ENCODE measurements at regions not wholly inside any gene's neighbourhood (a gene's known extent, or its start where the extent isn't known, plus 50 kb on each side); places are given as distances from the start of the nearest gene placed in this dataset.

GRCh38 chr7:49434846-49435245 is 338.6 kb upstream of the VWC2 start:
- H3K4me3 ChIP-seq (ENCODE audit: low read depth, low read length) = no peak overlapping the region
- no peak for TF ChIP-seq CTCF (IDR thresholded peaks at IDR 0.05; ENCODE audit: insufficient read depth, low read length)
- no peak for DNase-seq (ENCODE audit: low read depth)

GRCh38 chr7:49438281-49438680 is 335.2 kb upstream of the VWC2 start:
- TF ChIP-seq CTCF (IDR thresholded peaks at IDR 0.05; ENCODE audit: insufficient read depth, low read length) = no peak
- no peak for DNase-seq (ENCODE audit: low read depth)
- no peak overlapping the region for H3K4me3 ChIP-seq (ENCODE audit: low read depth, low read length)

GRCh38 chr7:49443515-49443914 is 329.9 kb upstream of the VWC2 start:
- DNase-seq (ENCODE audit: low read depth) = no peak
- no peak for TF ChIP-seq CTCF (IDR thresholded peaks at IDR 0.05; ENCODE audit: insufficient read depth, low read length)
- H3K4me3 ChIP-seq (ENCODE audit: low read depth, low read length) = no peak overlapping the region

GRCh38 chr7:49453486-49453885 is 320.0 kb upstream of the VWC2 start:
- H3K4me3 ChIP-seq (ENCODE audit: low read depth, low read length) = no peak overlapping the region

GRCh38 chr7:49479441-49479840 is 294.0 kb upstream of the VWC2 start:
- no peak for DNase-seq (ENCODE audit: low read depth)
- H3K4me3 ChIP-seq (ENCODE audit: low read depth, low read length) = no peak overlapping the region
- no peak for TF ChIP-seq CTCF (IDR thresholded peaks at IDR 0.05; ENCODE audit: insufficient read depth, low read length)

More at GRCh38 chr7:49453486-49453885, 320.0 kb upstream of the VWC2 start:
- TF ChIP-seq CTCF (IDR thresholded peaks at IDR 0.05; ENCODE audit: insufficient read depth, low read length) = no peak
- no peak for DNase-seq (ENCODE audit: low read depth)

- H3K4me3 ChIP-seq (ENCODE audit: low read depth, low read length) = no peak overlapping the region
- no peak for TF ChIP-seq CTCF (IDR thresholded peaks at IDR 0.05; ENCODE audit: insufficient read depth, low read length)
- no peak for DNase-seq (ENCODE audit: low read depth)
These were observed 293.4 kb upstream of the VWC2 start for GRCh38 chr7:49479936-49480544.

GRCh38 chr7:49481075-49481474 is 292.4 kb upstream of the VWC2 start:
- TF ChIP-seq CTCF (IDR thresholded peaks at IDR 0.05; ENCODE audit: insufficient read depth, low read length) = no peak

More at GRCh38 chr7:49481075-49481474, 292.4 kb upstream of the VWC2 start:
- DNase-seq (ENCODE audit: low read depth) = no peak
- no peak overlapping the region for H3K4me3 ChIP-seq (ENCODE audit: low read depth, low read length)

Data from fibroblast of the aortic adventitia (primary cell).